Karpas-422 (cell line): ENCODE measurements at regions not wholly inside any gene's neighbourhood (a gene's known extent, or its start where the extent isn't known, plus 50 kb on each side); places are given as distances from the start of the nearest gene placed in this dataset.

Source experiments
- DNase-seq: peaks from one replicate; pipeline ENCODE4 v3.0.0-alpha.2; 2015
- H2AFZ ChIP-seq: fragments of 200-600 bp; sonication (generic); 2 replicates; pipeline ENCODE4 v1.6.1; 2014; ENCODE audit warnings: antibody characterized with exemption, low read length, mixed read lengths
- H3K27ac ChIP-seq: fragments of 200-600 bp; sonication (generic); 2 replicates; pipeline ENCODE4 v1.5.1; 2014; ENCODE audit warnings: mild to moderate bottlenecking, low read length, moderate library complexity
- H3K27me3 ChIP-seq: fragments of 200-600 bp; sonication (generic); 2 replicates; pipeline ENCODE4 v1.6.1; 2014; ENCODE audit warnings: low read length, mixed read lengths
- H3K36me3 ChIP-seq: fragments of 200-600 bp; sonication (generic); 2 replicates; pipeline ENCODE4 v1.6.1; 2014; ENCODE audit warnings: low read length, mixed read lengths; ENCODE audit not compliant: insufficient read depth
- H3K4me1 ChIP-seq: fragments of 200-600 bp; sonication (generic); 2 replicates; pipeline ENCODE4 v1.6.1; 2014; ENCODE audit warnings: mild to moderate bottlenecking, low read length, mixed read lengths
- H3K4me2 ChIP-seq: fragments of 200-600 bp; sonication (generic); 2 replicates; pipeline ENCODE4 v1.6.1; 2014; ENCODE audit warnings: low read length, low read depth, mild to moderate bottlenecking; ENCODE audit not compliant: poor library complexity, severe bottlenecking
- H3K4me3 ChIP-seq: fragments of 200-600 bp; sonication (generic); 2 replicates; pipeline ENCODE4 v1.5.1; 2014; ENCODE audit warnings: mild to moderate bottlenecking, antibody characterized with exemption, low read length, mixed read lengths
- H3K79me2 ChIP-seq: fragments of 200-600 bp; sonication (generic); 2 replicates; pipeline ENCODE4 v1.6.1; 2014; ENCODE audit warnings: mild to moderate bottlenecking, low read length, mixed read lengths
- H3K9ac ChIP-seq: fragments of 200-600 bp; sonication (generic); 2 replicates; pipeline ENCODE4 v1.6.0; 2014; ENCODE audit warnings: low read length
- H3K9me2 ChIP-seq: fragments of 200-600 bp; sonication (generic), shearing (Covaris generic); replicated peaks from 2 replicates; pipeline ENCODE4 v1.6.0; 2014; ENCODE audit warnings: mild to moderate bottlenecking, low read length, moderate library complexity; ENCODE audit not compliant: insufficient read depth
- H3K9me3 ChIP-seq: fragments of 300-700, 200-600 bp; sonication (generic); 2 replicates; pipeline ENCODE4 v1.6.1; 2014; ENCODE audit warnings: low read length, mixed read lengths
- H4K20me1 ChIP-seq: fragments of 200-600 bp; sonication (generic); 2 replicates; pipeline ENCODE4 v1.6.1; 2014; ENCODE audit warnings: mild to moderate bottlenecking, antibody characterized with exemption, low read length, low read depth; ENCODE audit not compliant: insufficient read depth

GRCh38 chr18:68017385-68017784 lies 500.9 kb upstream of the DSEL start:
- Histone ChIP-seq H2AFZ (no peak overlapping the region), H4K20me1 (no peaks in the 10 kb centered on the region)
- no peak for DNase-seq

GRCh38 chr18:67997496-67997895 lies 481.0 kb upstream of the DSEL start:
- Histone ChIP-seq H3K36me3 (no peaks in the 10 kb centered on the region), H3K79me2 (no peaks in the 10 kb centered on the region)

More at GRCh38 chr18:68017385-68017784, 500.9 kb upstream of the DSEL start:
- H3K9me2 ChIP-seq = no peaks in the 10 kb centered on the region
- H3K36me3 ChIP-seq = no peaks in the 10 kb centered on the region
- H3K4me1 ChIP-seq = no peaks in the 10 kb centered on the region
- no peak overlapping the region for H3K4me2 ChIP-seq
- no peak overlapping the region for H3K9ac ChIP-seq
- H3K4me3 ChIP-seq = no peak overlapping the region
- no peaks in the 10 kb centered on the region for H3K27me3 ChIP-seq
- no peaks in the 10 kb centered on the region for H3K79me2 ChIP-seq
- peaks cover 34% of the 10 kb centered on the region for H3K9me3 ChIP-seq
- no peak overlapping the region for H3K27ac ChIP-seq

GRCh38 chr18:67995769-67996168 lies 479.2 kb upstream of the DSEL start:
- no peaks in the 10 kb centered on the region for H4K20me1 ChIP-seq
- H3K79me2 ChIP-seq = no peaks in the 10 kb centered on the region
- no peak overlapping the region for H2AFZ ChIP-seq
- no peaks in the 10 kb centered on the region for H3K27me3 ChIP-seq
- H3K9me3 ChIP-seq = peaks cover 34% of the 10 kb centered on the region
- no peaks in the 10 kb centered on the region for H3K9me2 ChIP-seq
- no peaks in the 10 kb centered on the region for H3K4me1 ChIP-seq
- DNase-seq = no peak
- H3K4me2 ChIP-seq = no peak overlapping the region
- H3K36me3 ChIP-seq = no peaks in the 10 kb centered on the region
- H3K4me3 ChIP-seq = no peak overlapping the region
- no peak overlapping the region for H3K27ac ChIP-seq
- no peak overlapping the region for H3K9ac ChIP-seq

More at GRCh38 chr18:67997496-67997895, 481.0 kb upstream of the DSEL start:
- H2AFZ ChIP-seq = no peak overlapping the region
- H3K4me2 ChIP-seq = no peak overlapping the region
- no peaks in the 10 kb centered on the region for H4K20me1 ChIP-seq
- H3K9me3 ChIP-seq = peaks cover 33% of the 10 kb centered on the region
- no peaks in the 10 kb centered on the region for H3K9me2 ChIP-seq
- H3K4me3 ChIP-seq = no peak overlapping the region
- H3K27me3 ChIP-seq = no peaks in the 10 kb centered on the region
- DNase-seq = no peak
- no peak overlapping the region for H3K27ac ChIP-seq
- no peaks in the 10 kb centered on the region for H3K4me1 ChIP-seq
- no peak overlapping the region for H3K9ac ChIP-seq

- no peak overlapping the region for H2AFZ ChIP-seq
- peaks cover 28% of the 10 kb centered on the region for H3K9me3 ChIP-seq
- H3K4me3 ChIP-seq = no peak overlapping the region
- no peaks in the 10 kb centered on the region for H3K9me2 ChIP-seq
- no peaks in the 10 kb centered on the region for H3K79me2 ChIP-seq
- no peak for DNase-seq
- no peak overlapping the region for H3K9ac ChIP-seq
- H3K4me1 ChIP-seq = no peaks in the 10 kb centered on the region
- H4K20me1 ChIP-seq = no peaks in the 10 kb centered on the region
- H3K4me2 ChIP-seq = no peak overlapping the region
- H3K27ac ChIP-seq = no peak overlapping the region
- no peaks in the 10 kb centered on the region for H3K36me3 ChIP-seq
- H3K27me3 ChIP-seq = no peaks in the 10 kb centered on the region
Observed at GRCh38 chr18:67980241-67980640, 463.7 kb upstream of the DSEL start.

- H3K27me3 ChIP-seq = no peaks in the 10 kb centered on the region
- no peak overlapping the region for H3K27ac ChIP-seq
- H3K79me2 ChIP-seq = no peaks in the 10 kb centered on the region
- H3K4me1 ChIP-seq = no peaks in the 10 kb centered on the region
- no peaks in the 10 kb centered on the region for H4K20me1 ChIP-seq
- no peak overlapping the region for H3K4me3 ChIP-seq
- no peaks in the 10 kb centered on the region for H3K36me3 ChIP-seq
- no peak for DNase-seq
- no peak overlapping the region for H2AFZ ChIP-seq
- H3K9me2 ChIP-seq = no peaks in the 10 kb centered on the region
- H3K9me3 ChIP-seq = peaks cover 27% of the 10 kb centered on the region
- H3K4me2 ChIP-seq = no peak overlapping the region
- H3K9ac ChIP-seq = no peak overlapping the region
Observed at GRCh38 chr18:67977067-67977616, 460.6 kb upstream of the DSEL start.

GRCh38 chr18:67973916-67974315 lies 457.4 kb upstream of the DSEL start:
- DNase-seq = no peak
- Histone ChIP-seq H3K4me2 (no peak overlapping the region), H3K4me1 (no peaks in the 10 kb centered on the region), H3K9me2 (no peaks in the 10 kb centered on the region), H2AFZ (no peak overlapping the region), H3K9ac (no peak overlapping the region), H3K27me3 (no peaks in the 10 kb centered on the region), H3K4me3 (no peak overlapping the region), H3K36me3 (no peaks in the 10 kb centered on the region), H4K20me1 (no peaks in the 10 kb centered on the region), H3K79me2 (no peaks in the 10 kb centered on the region), H3K27ac (no peak overlapping the region), H3K9me3 (peaks cover 20% of the 10 kb centered on the region)

GRCh38 chr18:67969458-67969857 lies 452.9 kb upstream of the DSEL start:
- no peaks in the 10 kb centered on the region for H3K4me1 ChIP-seq
- H3K4me2 ChIP-seq = no peak overlapping the region
- H3K79me2 ChIP-seq = no peaks in the 10 kb centered on the region
- H3K36me3 ChIP-seq = no peaks in the 10 kb centered on the region
- no peak overlapping the region for H3K27ac ChIP-seq
- H2AFZ ChIP-seq = no peak overlapping the region
- peaks cover 14% of the 10 kb centered on the region for H3K9me3 ChIP-seq
- no peak overlapping the region for H3K4me3 ChIP-seq
- H3K27me3 ChIP-seq = no peaks in the 10 kb centered on the region
- H3K9ac ChIP-seq = no peak overlapping the region
- DNase-seq = no peak
- no peaks in the 10 kb centered on the region for H4K20me1 ChIP-seq
- no peaks in the 10 kb centered on the region for H3K9me2 ChIP-seq

GRCh38 chr18:67966224-67966623 lies 449.7 kb upstream of the DSEL start:
- Histone ChIP-seq H3K4me2 (no peak overlapping the region), H3K36me3 (no peaks in the 10 kb centered on the region), H3K9ac (no peak overlapping the region), H3K9me3 (peaks cover 23% of the 10 kb centered on the region), H4K20me1 (no peaks in the 10 kb centered on the region), H3K27ac (no peak overlapping the region), H3K4me1 (no peaks in the 10 kb centered on the region), H3K4me3 (no peak overlapping the region), H3K9me2 (no peaks in the 10 kb centered on the region), H2AFZ (no peak overlapping the region), H3K79me2 (no peaks in the 10 kb centered on the region), H3K27me3 (no peaks in the 10 kb centered on the region)
- no peak for DNase-seq

- H3K27ac ChIP-seq = no peak overlapping the region
- H3K9ac ChIP-seq = no peak overlapping the region
- no peaks in the 10 kb centered on the region for H4K20me1 ChIP-seq
- H2AFZ ChIP-seq = no peak overlapping the region
- peaks cover 23% of the 10 kb centered on the region for H3K9me3 ChIP-seq
- no peak for DNase-seq
- H3K4me1 ChIP-seq = no peaks in the 10 kb centered on the region
- H3K79me2 ChIP-seq = no peaks in the 10 kb centered on the region
- H3K9me2 ChIP-seq = no peaks in the 10 kb centered on the region
- no peak overlapping the region for H3K4me2 ChIP-seq
- H3K4me3 ChIP-seq = no peak overlapping the region
- H3K36me3 ChIP-seq = no peaks in the 10 kb centered on the region
- H3K27me3 ChIP-seq = no peaks in the 10 kb centered on the region
Observed at GRCh38 chr18:67964462-67964861, 447.9 kb upstream of the DSEL start.
